Testis (tissue), 2 donors: ENCODE measurements at regions not wholly inside any gene's neighbourhood (a gene's known extent, or its start where the extent isn't known, plus 50 kb on each side); places are given as distances from the start of the nearest gene placed in this dataset.

Experiments
- POLR2A ChIP-seq: fragments of 450-650 bp; IDR thresholded peaks from one replicate; pipeline ENCODE4 v1.6.1; 2017; ENCODE audit warnings: antibody characterized with exemption, mild to moderate bottlenecking, moderate library complexity
- TF ChIP-seq, protein P1 (sequence below), 3 experiments: fragments of 450-650 bp in 2 of 3; fragments of 200-600 bp in 1 of 3; sonication (generic) in 1 of 3; IDR thresholded peaks; one replicate each; pipeline ENCODE4 v1.5.1; 2016 to 2019; ENCODE audit warnings: antibody characterized with exemption in 3 of 3, mild to moderate bottlenecking in 2 of 3, moderate library complexity in 1 of 3

GRCh38 chr2:123144082-123144481, 881.0 kb upstream of the CNTNAP5 start:
- TF ChIP-seq, protein P1, sequence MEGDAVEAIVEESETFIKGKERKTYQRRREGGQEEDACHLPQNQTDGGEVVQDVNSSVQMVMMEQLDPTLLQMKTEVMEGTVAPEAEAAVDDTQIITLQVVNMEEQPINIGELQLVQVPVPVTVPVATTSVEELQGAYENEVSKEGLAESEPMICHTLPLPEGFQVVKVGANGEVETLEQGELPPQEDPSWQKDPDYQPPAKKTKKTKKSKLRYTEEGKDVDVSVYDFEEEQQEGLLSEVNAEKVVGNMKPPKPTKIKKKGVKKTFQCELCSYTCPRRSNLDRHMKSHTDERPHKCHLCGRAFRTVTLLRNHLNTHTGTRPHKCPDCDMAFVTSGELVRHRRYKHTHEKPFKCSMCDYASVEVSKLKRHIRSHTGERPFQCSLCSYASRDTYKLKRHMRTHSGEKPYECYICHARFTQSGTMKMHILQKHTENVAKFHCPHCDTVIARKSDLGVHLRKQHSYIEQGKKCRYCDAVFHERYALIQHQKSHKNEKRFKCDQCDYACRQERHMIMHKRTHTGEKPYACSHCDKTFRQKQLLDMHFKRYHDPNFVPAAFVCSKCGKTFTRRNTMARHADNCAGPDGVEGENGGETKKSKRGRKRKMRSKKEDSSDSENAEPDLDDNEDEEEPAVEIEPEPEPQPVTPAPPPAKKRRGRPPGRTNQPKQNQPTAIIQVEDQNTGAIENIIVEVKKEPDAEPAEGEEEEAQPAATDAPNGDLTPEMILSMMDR (IDR thresholded peaks at IDR 0.05) = no peak
- no peak for TF ChIP-seq POLR2A
